Lower leg skin (tissue), 3 donors: ENCODE measurements at regions not wholly inside any gene's neighbourhood (a gene's known extent, or its start where the extent isn't known, plus 50 kb on each side); places are given as distances from the start of the nearest gene placed in this dataset.

Experiments
- CTCF ChIP-seq, 3 donors: fragments of 450-650 bp; IDR thresholded peaks; one replicate each; pipeline ENCODE4 v1.5.1; 2016; ENCODE audit warnings: antibody characterized with exemption in 3 of 3, mild to moderate bottlenecking in 3 of 3, moderate library complexity in 2 of 3
- POLR2A ChIP-seq, 2 donors: fragments of 450-650 bp; IDR thresholded peaks; one replicate each; pipeline ENCODE4 v1.6.1; 2016 to 2017; ENCODE audit warnings: antibody characterized with exemption in 2 of 2, mild to moderate bottlenecking in 1 of 2, moderate library complexity in 1 of 2

- TF ChIP-seq CTCF (IDR thresholded peaks at IDR 0.05): no peak
- TF ChIP-seq POLR2A (IDR thresholded peaks at IDR 0.05): no peak
These were observed 97.7 kb upstream of the SMIM30 start for GRCh38 chr7:113216038-113216437.
